ENCODE measurements at regions not wholly inside any gene's neighbourhood (a gene's known extent, or its start where the extent isn't known, plus 50 kb on each side); places are given as distances from the start of the nearest gene placed in this dataset.

GRCh38 chr1:218852527-218852926 lies 321.2 kb upstream of the LYPLAL1 start:
- no peak for DNase-seq (ENCODE audit: low spot score)
- no peak for ATAC-seq

GRCh38 chr1:218863987-218864386 lies 309.7 kb upstream of the LYPLAL1 start:
- DNase-seq (ENCODE audit: low spot score) (no peak), ATAC-seq (no peak)

DNA sequence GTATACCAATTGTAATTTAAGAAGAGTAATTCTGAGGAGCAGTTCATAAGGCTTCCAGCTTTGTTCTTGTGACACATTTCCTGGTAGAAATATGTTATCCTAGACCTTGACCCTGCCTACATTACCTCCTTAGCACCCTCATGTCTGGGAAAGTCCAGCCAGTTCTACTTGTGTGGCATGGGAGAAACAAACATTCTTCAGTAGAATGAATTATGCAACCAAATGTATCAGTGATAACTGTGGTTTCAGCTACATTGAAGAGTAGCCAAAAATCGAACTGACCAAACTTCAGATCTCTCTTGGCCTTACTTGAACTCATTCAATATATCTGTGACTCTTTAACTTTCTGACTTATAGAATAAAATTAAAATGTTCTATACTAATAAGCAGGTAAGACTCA lies 308.1 kb upstream of the LYPLAL1 start:
- peak; percentile 69 for ATAC-seq
- no peak for DNase-seq (ENCODE audit: low spot score)

- ATAC-seq (no peak), DNase-seq (ENCODE audit: low spot score) (no peak)
These were observed 307.2 kb upstream of the LYPLAL1 start for GRCh38 chr1:218866507-218866906.

DNA sequence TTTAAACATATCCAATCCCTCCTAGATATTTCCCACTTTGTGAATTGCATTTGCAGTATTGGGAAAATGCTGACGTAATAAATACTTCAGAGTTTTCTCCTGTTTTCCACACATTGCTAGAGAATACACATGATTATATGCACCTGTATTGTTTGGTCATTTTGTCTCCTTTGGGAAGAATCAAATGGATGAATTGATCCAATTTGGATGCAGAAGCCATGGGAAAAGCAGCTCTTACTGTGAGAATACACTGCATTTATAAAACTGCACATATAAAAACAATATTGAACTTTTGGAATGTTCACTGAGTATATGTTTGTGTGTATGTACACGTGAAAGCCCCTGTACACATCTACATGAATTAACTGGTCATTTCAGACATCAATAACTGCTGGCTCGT lies 306.6 kb upstream of the LYPLAL1 start:
- DNase-seq (ENCODE audit: low spot score) (no peak), ATAC-seq (no peak)

DNA sequence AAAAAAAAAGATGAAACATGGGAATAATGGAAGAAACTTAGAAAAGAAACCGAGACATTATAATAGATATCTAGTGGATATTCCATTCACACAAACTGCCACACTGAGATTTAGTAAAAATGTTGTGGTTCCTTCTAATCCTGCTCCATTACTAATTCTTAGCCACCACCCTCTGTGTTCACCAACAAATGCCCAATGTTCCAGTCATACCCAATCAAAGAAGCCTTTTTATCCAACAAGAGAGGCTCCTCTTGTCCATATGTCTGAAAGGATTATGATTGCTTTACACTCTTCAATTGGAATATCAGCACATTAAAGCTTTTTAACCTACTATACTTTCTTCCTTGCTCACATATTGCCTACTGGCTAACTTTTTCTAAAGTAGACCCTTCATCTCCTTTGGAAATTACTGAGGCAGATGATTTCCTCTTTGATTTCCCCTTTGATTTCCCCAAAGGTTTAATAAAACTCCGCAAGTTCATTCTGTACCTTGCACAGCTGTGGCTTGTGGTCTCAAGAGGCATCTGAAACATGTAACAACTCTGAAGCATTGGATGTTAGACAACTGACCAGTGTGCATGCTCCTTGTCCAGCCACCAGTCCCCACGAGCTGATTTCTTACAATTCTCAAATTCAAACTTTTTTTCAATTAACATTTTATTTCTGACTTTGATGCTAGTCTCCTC lies 305.6 kb upstream of the LYPLAL1 start:
- DNase-seq (ENCODE audit: low spot score) (no peak), ATAC-seq (no peak)

GRCh38 chr1:218869276-218869675 lies 304.4 kb upstream of the LYPLAL1 start:
- DNase-seq (ENCODE audit: low spot score) (no peak), ATAC-seq (no peak)

GRCh38 chr1:218872026-218872425 lies 301.7 kb upstream of the LYPLAL1 start:
- DNase-seq (ENCODE audit: low spot score) (no peak), ATAC-seq (no peak)

DNA sequence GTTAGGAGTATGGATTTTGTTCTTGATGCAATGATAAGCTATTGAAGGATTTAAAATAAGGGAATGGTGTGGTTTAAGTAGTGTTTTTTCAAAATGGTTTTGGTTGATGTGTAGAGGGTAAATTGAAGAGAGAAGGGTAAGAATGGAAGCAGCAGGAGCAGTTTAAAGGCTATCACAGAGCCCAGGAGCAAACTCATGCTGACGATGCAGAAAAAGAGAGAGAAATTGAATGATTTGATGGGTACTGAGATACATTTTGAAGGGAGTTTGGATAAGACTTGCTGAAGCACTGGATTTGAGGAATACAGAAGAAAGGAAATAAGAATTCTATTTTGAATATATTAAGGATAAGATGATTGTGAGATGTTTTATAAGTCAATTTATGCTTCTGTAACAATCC lies 300.8 kb upstream of the LYPLAL1 start:
- DNase-seq (ENCODE audit: low spot score) (no peak), ATAC-seq (no peak)

DNA sequence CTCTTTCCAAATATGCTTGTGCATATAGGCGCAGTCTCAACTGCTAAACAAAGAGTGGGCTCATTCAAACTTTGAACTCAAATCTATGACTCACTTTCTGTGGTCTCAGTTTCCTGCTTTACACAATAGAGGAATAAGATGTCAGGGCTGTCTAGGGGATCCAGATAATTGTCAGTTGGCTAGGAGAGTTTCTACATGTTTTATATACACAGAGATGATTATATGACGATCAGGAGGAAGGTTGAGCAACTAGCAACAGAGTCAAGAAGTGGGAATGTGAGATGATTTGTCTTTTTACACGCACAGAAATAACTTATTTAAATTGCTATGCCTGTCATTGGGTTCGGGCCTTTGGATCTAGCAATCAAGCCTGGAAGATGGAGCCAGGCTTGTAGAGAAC lies 299.4 kb upstream of the LYPLAL1 start:
- ATAC-seq (no peak), DNase-seq (ENCODE audit: low spot score) (no peak)

GRCh38 chr1:218874801-218875400 lies 298.8 kb upstream of the LYPLAL1 start:
- ATAC-seq = no peak

GRCh38 chr1:218878369-218878768 lies 295.3 kb upstream of the LYPLAL1 start:
- DNase-seq (ENCODE audit: low spot score) (no peak), ATAC-seq (no peak)

More at GRCh38 chr1:218874801-218875400, 298.8 kb upstream of the LYPLAL1 start:
- no peak for DNase-seq (ENCODE audit: low spot score)

- DNase-seq (ENCODE audit: low spot score) = no peak
- ATAC-seq = no peak
These were observed 293.1 kb upstream of the LYPLAL1 start for GRCh38 chr1:218880484-218881060.

- no peak for DNase-seq (ENCODE audit: low spot score)
- no peak for ATAC-seq
These were observed 291.2 kb upstream of the LYPLAL1 start for GRCh38 chr1:218882454-218882853.

- no peak for ATAC-seq
- no peak for DNase-seq (ENCODE audit: low spot score)
These were observed 287.4 kb upstream of the LYPLAL1 start for GRCh38 chr1:218886101-218886871.

- no peak for ATAC-seq
- no peak for DNase-seq (ENCODE audit: low spot score)
These were observed 286.3 kb upstream of the LYPLAL1 start for GRCh38 chr1:218887141-218887925.

- no peak for ATAC-seq
These were observed 283.2 kb upstream of the LYPLAL1 start for GRCh38 chr1:218890451-218890850.

GRCh38 chr1:218891577-218891976 lies 282.1 kb upstream of the LYPLAL1 start:
- DNase-seq (ENCODE audit: low spot score) = no peak
- ATAC-seq = no peak

More at GRCh38 chr1:218890451-218890850, 283.2 kb upstream of the LYPLAL1 start:
- no peak for DNase-seq (ENCODE audit: low spot score)

GRCh38 chr1:218895064-218895587 lies 278.6 kb upstream of the LYPLAL1 start:
- DNase-seq (ENCODE audit: low spot score) = no peak
- ATAC-seq = no peak

DNA sequence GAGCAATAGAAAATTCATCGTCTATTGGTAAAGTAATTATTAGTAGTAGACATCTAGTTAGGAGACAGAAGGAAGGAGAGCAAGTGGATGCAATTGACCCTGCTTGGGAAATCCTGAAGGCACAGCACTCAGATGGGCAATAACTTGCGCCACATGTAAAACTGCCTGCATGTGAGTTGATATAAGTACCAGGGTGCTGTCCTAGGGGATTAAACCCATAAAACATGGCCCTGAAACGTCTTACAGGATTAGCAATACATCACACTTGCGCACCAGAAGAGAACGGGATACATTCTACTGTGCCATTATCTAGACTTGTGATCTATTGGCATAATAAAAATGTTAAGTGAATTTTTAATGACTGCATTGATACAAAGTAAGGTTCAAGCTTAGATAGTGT lies 277.5 kb upstream of the LYPLAL1 start:
- DNase-seq (ENCODE audit: low spot score) (no peak), ATAC-seq (no peak)

DNA sequence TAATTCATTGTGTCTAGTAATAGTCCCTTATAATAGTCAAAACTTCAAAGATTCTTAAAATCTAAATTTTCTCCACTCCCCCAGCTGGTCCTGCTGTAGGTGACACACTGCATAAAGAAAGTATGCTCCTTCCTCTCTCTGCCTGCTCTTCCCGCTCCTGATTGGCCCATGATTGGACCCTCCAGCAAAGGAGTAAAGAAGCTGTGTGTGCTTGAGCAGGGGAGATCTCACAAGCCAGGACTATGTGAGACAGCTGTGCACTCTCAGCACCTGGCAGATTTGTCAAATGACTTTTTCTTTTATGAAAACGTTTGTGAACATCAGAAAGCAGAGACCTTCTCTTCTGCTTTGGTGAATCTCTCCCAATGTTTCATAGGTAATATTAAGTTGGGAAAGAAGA lies 274.8 kb upstream of the LYPLAL1 start:
- DNase-seq (ENCODE audit: low spot score) (no peak), ATAC-seq (no peak)

Data from left lobe of liver (tissue), 2 donors.